Astrocyte of the cerebellum (primary cell): ENCODE measurements at regions not wholly inside any gene's neighbourhood (a gene's known extent, or its start where the extent isn't known, plus 50 kb on each side); places are given as distances from the start of the nearest gene placed in this dataset.

Experiments used
- DNase-seq: peaks from one replicate; pipeline ENCODE4 v3.0.0-alpha.2; 2011; ENCODE audit warnings: low read depth
- H3K4me3 ChIP-seq: 2 replicates; pipeline ENCODE4 v1.5.1; 2011; ENCODE audit warnings: mild to moderate bottlenecking, low read depth, low read length, moderate library complexity
- CTCF ChIP-seq: IDR thresholded peaks from 2 replicates; pipeline ENCODE4 v1.5.1; 2012; ENCODE audit warnings: low read length, low read depth, moderate library complexity, mild to moderate bottlenecking; ENCODE audit errors: missing control alignments
- in situ Hi-C: cut with HindIII; loops from 2 replicates; pipeline ENCODE4 v1.10.0; 2017; ENCODE audit warnings: low sequenced_read_pairs

GRCh38 chr2:129366263-129366662 lies 613.2 kb upstream of the RAB6C start:
- no peak for DNase-seq
- in situ Hi-C loops = no loop called here
- TF ChIP-seq CTCF = no peak
- no peak overlapping the region for H3K4me3 ChIP-seq

- DNase-seq = no peak
- H3K4me3 ChIP-seq = no peak overlapping the region
- no peak for TF ChIP-seq CTCF
- in situ Hi-C loops = no loop called here
These were observed 612.4 kb upstream of the RAB6C start for GRCh38 chr2:129367107-129367506.

GRCh38 chr2:129369437-129369836 lies 610.0 kb upstream of the RAB6C start:
- DNase-seq = no peak
- in situ Hi-C loops = no loop called here
- H3K4me3 ChIP-seq = no peak overlapping the region
- no peak for TF ChIP-seq CTCF

- no peak overlapping the region for H3K4me3 ChIP-seq
- DNase-seq = no peak
- in situ Hi-C loops = no loop called here
- no peak for TF ChIP-seq CTCF
These were observed 605.0 kb upstream of the RAB6C start for GRCh38 chr2:129374452-129374851.

GRCh38 chr2:129375632-129376425 lies 603.6 kb upstream of the RAB6C start:
- TF ChIP-seq CTCF = no peak
- no peak for DNase-seq
- no peak overlapping the region for H3K4me3 ChIP-seq
- in situ Hi-C loops = no loop called here

- no peak for TF ChIP-seq CTCF
- no peak for DNase-seq
These were observed 602.9 kb upstream of the RAB6C start for GRCh38 chr2:129376426-129377077.

More at GRCh38 chr2:129376426-129377077, 602.9 kb upstream of the RAB6C start:
- no peak overlapping the region for H3K4me3 ChIP-seq
- in situ Hi-C loops = no loop called here
